ENCODE measurements at regions not wholly inside any gene's neighbourhood (a gene's known extent, or its start where the extent isn't known, plus 50 kb on each side); places are given as distances from the start of the nearest gene placed in this dataset.
A peak's percentile ranks its signal among the peaks of the same experiment; 100 is the strongest.

- no peak overlapping the region for H3K4me3 ChIP-seq (ENCODE audit: low read depth, low read length)
- no peak for TF ChIP-seq CTCF (IDR thresholded peaks at IDR 0.05; ENCODE audit: insufficient read depth, low read depth, low read length)
- DNase-seq (ENCODE audit: low read depth), result no peak
Observed at GRCh38 chr3:116808725-116809124, 99.1 kb downstream of the TUSC7 start.

GRCh38 chr3:116809208-116809607 is 99.6 kb downstream of the TUSC7 start:
- H3K4me3 ChIP-seq (ENCODE audit: low read depth, low read length), result no peak overlapping the region
- DNase-seq (ENCODE audit: low read depth), result no peak
- no peak for TF ChIP-seq CTCF (IDR thresholded peaks at IDR 0.05; ENCODE audit: insufficient read depth, low read depth, low read length)

DNA sequence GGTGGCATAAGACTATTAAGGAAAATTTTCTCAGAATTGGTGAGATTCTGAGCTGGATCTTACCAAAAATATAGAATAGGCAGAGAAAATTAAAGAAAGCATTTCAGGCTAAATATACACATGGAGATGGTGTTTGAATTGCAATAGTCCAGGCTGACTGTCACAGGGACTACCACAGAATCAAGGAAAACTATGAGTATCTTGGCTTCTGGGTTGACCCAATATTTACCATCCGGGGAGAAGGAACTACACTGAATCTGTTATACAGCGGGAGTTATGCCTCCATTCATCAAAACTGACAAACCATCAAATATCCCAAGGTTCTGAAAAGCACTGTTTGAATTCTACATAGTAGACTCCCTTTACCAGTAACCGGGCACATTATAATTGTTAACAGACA is 102.2 kb downstream of the TUSC7 start:
- H3K4me3 ChIP-seq (ENCODE audit: low read depth, low read length), result no peak overlapping the region
- DNase-seq (ENCODE audit: low read depth), result no peak
- TF ChIP-seq CTCF (IDR thresholded peaks at IDR 0.05; ENCODE audit: insufficient read depth, low read depth, low read length), result no peak

- no peak for TF ChIP-seq CTCF (IDR thresholded peaks at IDR 0.05; ENCODE audit: insufficient read depth, low read depth, low read length)
- DNase-seq (ENCODE audit: low read depth), result no peak
- no peak overlapping the region for H3K4me3 ChIP-seq (ENCODE audit: low read depth, low read length)
Observed at GRCh38 chr3:116812949-116813348, 103.4 kb downstream of the TUSC7 start.

GRCh38 chr3:116815321-116815720 is 105.7 kb downstream of the TUSC7 start:
- TF ChIP-seq CTCF (IDR thresholded peaks at IDR 0.05; ENCODE audit: insufficient read depth, low read depth, low read length), result no peak
- no peak overlapping the region for H3K4me3 ChIP-seq (ENCODE audit: low read depth, low read length)
- peak; percentile 2 for DNase-seq (ENCODE audit: low read depth)

GRCh38 chr3:116815831-116816588 is 106.4 kb downstream of the TUSC7 start:
- DNase-seq (ENCODE audit: low read depth), result peak; percentile 77
- H3K4me3 ChIP-seq (ENCODE audit: low read depth, low read length), result no peak overlapping the region
- no peak for TF ChIP-seq CTCF (IDR thresholded peaks at IDR 0.05; ENCODE audit: insufficient read depth, low read depth, low read length)

GRCh38 chr3:116821371-116821770 is 111.8 kb downstream of the TUSC7 start:
- no peak for TF ChIP-seq CTCF (IDR thresholded peaks at IDR 0.05; ENCODE audit: insufficient read depth, low read depth, low read length)
- no peak for DNase-seq (ENCODE audit: low read depth)

More at GRCh38 chr3:116821371-116821770, 111.8 kb downstream of the TUSC7 start:
- H3K4me3 ChIP-seq (ENCODE audit: low read depth, low read length), result no peak overlapping the region
